ENCODE measurements at regions not wholly inside any gene's neighbourhood (a gene's known extent, or its start where the extent isn't known, plus 50 kb on each side); places are given as distances from the start of the nearest gene placed in this dataset.

DNA sequence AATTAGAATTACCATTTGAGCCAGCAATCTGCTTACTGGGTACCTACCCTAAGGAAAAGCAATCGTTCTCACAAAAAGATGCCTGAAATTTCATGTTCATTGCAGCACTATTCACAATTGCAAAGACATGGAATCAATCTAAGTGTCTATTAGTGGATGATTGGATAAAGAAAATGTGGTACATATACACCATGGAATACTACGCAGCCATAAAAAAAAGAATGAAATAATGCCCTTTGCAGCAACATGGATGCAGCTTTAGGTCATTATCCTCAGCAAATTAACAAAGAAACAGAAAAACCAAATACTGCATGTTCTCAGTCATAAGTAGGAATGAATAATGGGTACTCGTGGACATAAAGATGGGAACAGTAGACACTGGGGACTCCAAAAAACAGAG, 89.8 kb upstream of the MAP1LC3B2 start:
- no peak for ATAC-seq (ENCODE audit: low FRiP score)
- Histone ChIP-seq H3K36me3 (ENCODE audit: control insufficient read depth in 1 of 2, insufficient read depth in 2 of 2, low read length in 1 of 2) (no peaks in the 10 kb centered on the region), H3K4me1 (ENCODE audit: control insufficient read depth in 1 of 2, insufficient read depth in 2 of 2, low read length in 2 of 2) (no peaks in the 10 kb centered on the region), H3K9me3 (ENCODE audit: control insufficient read depth, low read length) (no peaks in the 10 kb centered on the region), H3K4me3 (ENCODE audit: low read length in 2 of 2) (no peak overlapping the region), H3K27me3 (ENCODE audit: control insufficient read depth in 1 of 2, insufficient read depth in 2 of 2, low read length in 1 of 2) (no peaks in the 10 kb centered on the region), H3K27ac (ENCODE audit: low read depth in 1 of 2, low read length in 2 of 2) (no peak overlapping the region)
- 80 to 96% methylated on average over 3 of the region's 3 CpGs for WGBS, 2 donors
- intact Hi-C loops (cut with DNase I) = no loop called here
- no peak for DNase-seq

- intact Hi-C loops (cut with DNase I) = no loop called here
- 26 to 43% methylated on average over 5 of the region's 5 CpGs for WGBS, 2 donors
- H3K27me3 ChIP-seq (ENCODE audit: control insufficient read depth in 1 of 2, insufficient read depth in 2 of 2, low read length in 1 of 2) = no peaks in the 10 kb centered on the region
- H3K4me3 ChIP-seq (ENCODE audit: low read length in 2 of 2) = no peak overlapping the region
- H3K9me3 ChIP-seq (ENCODE audit: control insufficient read depth, low read length) = peaks cover 2% of the 10 kb centered on the region
- ATAC-seq (ENCODE audit: low FRiP score) = no peak
- no peaks in the 10 kb centered on the region for H3K36me3 ChIP-seq (ENCODE audit: control insufficient read depth in 1 of 2, insufficient read depth in 2 of 2, low read length in 1 of 2)
- H3K27ac ChIP-seq (ENCODE audit: low read depth in 1 of 2, low read length in 2 of 2) = no peak overlapping the region
- H3K4me1 ChIP-seq (ENCODE audit: control insufficient read depth in 1 of 2, insufficient read depth in 2 of 2, low read length in 2 of 2) = no peaks in the 10 kb centered on the region
- no peak for DNase-seq
Observed at GRCh38 chr12:116471544-116471943, 87.6 kb upstream of the MAP1LC3B2 start.

DNA sequence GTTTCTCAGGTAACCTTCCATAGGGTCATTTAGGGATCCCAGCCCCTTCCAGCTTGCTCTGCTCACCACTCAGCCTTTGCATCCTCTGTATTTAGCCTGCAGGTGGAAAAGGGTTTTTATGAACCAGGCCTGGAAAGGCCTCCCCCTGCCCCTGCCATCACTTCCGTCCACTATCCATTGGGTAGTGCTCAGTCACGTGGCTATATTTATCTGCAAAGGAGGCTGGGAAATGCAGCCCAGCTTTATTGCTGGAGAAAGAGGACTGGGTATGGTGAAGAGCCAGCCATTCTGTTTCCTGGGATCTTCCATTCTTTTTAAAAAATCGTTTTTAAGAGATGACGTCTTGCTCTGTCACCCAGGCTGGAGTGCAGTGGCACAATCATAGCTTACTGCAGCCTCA, 87.0 kb upstream of the MAP1LC3B2 start:
- H3K27me3 ChIP-seq (ENCODE audit: control insufficient read depth in 1 of 2, insufficient read depth in 2 of 2, low read length in 1 of 2) = no peaks in the 10 kb centered on the region
- intact Hi-C loops (cut with DNase I) = no loop called here
- H3K9me3 ChIP-seq (ENCODE audit: control insufficient read depth, low read length) = peaks cover 2% of the 10 kb centered on the region
- ATAC-seq (ENCODE audit: low FRiP score) = no peak
- H3K36me3 ChIP-seq (ENCODE audit: control insufficient read depth in 1 of 2, insufficient read depth in 2 of 2, low read length in 1 of 2) = no peaks in the 10 kb centered on the region
- no peak overlapping the region for H3K27ac ChIP-seq (ENCODE audit: low read depth in 1 of 2, low read length in 2 of 2)
- WGBS, 2 donors = 89% methylated on average over 4 of the region's 4 CpGs
- DNase-seq = no peak
- H3K4me3 ChIP-seq (ENCODE audit: low read length in 2 of 2) = no peak overlapping the region
- no peaks in the 10 kb centered on the region for H3K4me1 ChIP-seq (ENCODE audit: control insufficient read depth in 1 of 2, insufficient read depth in 2 of 2, low read length in 2 of 2)

DNA sequence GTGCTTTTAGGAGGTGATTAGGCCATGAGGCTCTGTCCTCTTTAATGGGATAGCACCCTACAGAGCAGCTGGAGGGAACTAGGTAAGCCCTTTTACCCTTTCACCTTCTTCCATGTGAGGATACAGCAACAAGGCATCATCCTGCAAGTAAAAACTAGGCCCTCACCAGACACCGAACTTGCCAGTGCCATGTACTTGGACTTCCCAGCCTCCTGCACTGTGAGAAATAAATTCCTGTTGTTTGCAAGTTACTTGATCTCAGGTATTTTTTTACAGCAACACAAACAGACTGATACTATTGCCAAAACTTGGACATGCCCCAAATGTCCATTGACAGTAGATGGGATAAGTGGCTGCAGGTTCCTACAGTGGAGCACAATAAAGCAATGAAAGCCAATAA, 85.8 kb upstream of the MAP1LC3B2 start:
- peaks cover 2% of the 10 kb centered on the region for H3K9me3 ChIP-seq (ENCODE audit: control insufficient read depth, low read length)
- H3K36me3 ChIP-seq (ENCODE audit: control insufficient read depth in 1 of 2, insufficient read depth in 2 of 2, low read length in 1 of 2) = no peaks in the 10 kb centered on the region
- ATAC-seq (ENCODE audit: low FRiP score) (no peak), DNase-seq (no peak)
- no peak overlapping the region for H3K4me3 ChIP-seq (ENCODE audit: low read length in 2 of 2)
- no peak overlapping the region for H3K27ac ChIP-seq (ENCODE audit: low read depth in 1 of 2, low read length in 2 of 2)
- H3K27me3 ChIP-seq (ENCODE audit: control insufficient read depth in 1 of 2, insufficient read depth in 2 of 2, low read length in 1 of 2) = no peaks in the 10 kb centered on the region
- intact Hi-C loops (cut with DNase I) = no loop called here
- H3K4me1 ChIP-seq (ENCODE audit: control insufficient read depth in 1 of 2, insufficient read depth in 2 of 2, low read length in 2 of 2) = no peaks in the 10 kb centered on the region
- WGBS, 2 donors = 99 to 100% methylated on average over 1 of the region's 1 CpG

- ATAC-seq (ENCODE audit: low FRiP score) (no peak), DNase-seq (no peak)
- Histone ChIP-seq H3K4me3 (ENCODE audit: low read length in 2 of 2) (no peak overlapping the region), H3K27me3 (ENCODE audit: control insufficient read depth in 1 of 2, insufficient read depth in 2 of 2, low read length in 1 of 2) (no peaks in the 10 kb centered on the region), H3K9me3 (ENCODE audit: control insufficient read depth, low read length) (peaks cover 2% of the 10 kb centered on the region), H3K36me3 (ENCODE audit: control insufficient read depth in 1 of 2, insufficient read depth in 2 of 2, low read length in 1 of 2) (no peaks in the 10 kb centered on the region), H3K4me1 (ENCODE audit: control insufficient read depth in 1 of 2, insufficient read depth in 2 of 2, low read length in 2 of 2) (no peaks in the 10 kb centered on the region), H3K27ac (ENCODE audit: low read depth in 1 of 2, low read length in 2 of 2) (no peak overlapping the region)
- 54 to 56% methylated on average over 1 of the region's 1 CpG for WGBS, 2 donors
- intact Hi-C loops (cut with DNase I) = no loop called here
Observed at GRCh38 chr12:116474331-116474730, 84.8 kb upstream of the MAP1LC3B2 start.

DNA sequence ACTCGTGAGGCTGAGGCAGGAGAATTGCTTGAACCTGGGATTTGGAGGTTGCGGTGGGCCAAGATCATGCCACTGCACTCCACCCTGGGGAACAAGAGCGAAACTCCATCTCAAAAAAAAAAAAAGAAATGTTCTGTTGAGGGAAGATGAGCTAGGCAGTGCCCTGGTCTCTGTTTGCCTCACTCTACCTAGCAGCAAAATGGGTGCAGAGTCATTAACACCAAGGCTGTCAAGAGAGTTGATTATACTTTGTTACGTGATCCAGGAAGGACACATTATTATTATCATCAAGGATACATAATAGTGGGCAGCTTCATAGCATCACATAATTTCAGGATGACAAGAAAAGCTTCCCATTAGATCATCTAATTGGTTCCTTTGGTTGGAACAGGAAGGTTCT, 84.3 kb upstream of the MAP1LC3B2 start:
- no peak overlapping the region for H3K27ac ChIP-seq (ENCODE audit: low read depth in 1 of 2, low read length in 2 of 2)
- H3K27me3 ChIP-seq (ENCODE audit: control insufficient read depth in 1 of 2, insufficient read depth in 2 of 2, low read length in 1 of 2) = no peaks in the 10 kb centered on the region
- intact Hi-C loops (cut with DNase I) = no loop called here
- WGBS, 2 donors = 94 to 98% methylated on average over 4 of the region's 4 CpGs
- DNase-seq (no peak), ATAC-seq (ENCODE audit: low FRiP score) (no peak)
- no peak overlapping the region for H3K4me3 ChIP-seq (ENCODE audit: low read length in 2 of 2)
- no peaks in the 10 kb centered on the region for H3K4me1 ChIP-seq (ENCODE audit: control insufficient read depth in 1 of 2, insufficient read depth in 2 of 2, low read length in 2 of 2)
- H3K9me3 ChIP-seq (ENCODE audit: control insufficient read depth, low read length) = peaks cover 2% of the 10 kb centered on the region
- no peaks in the 10 kb centered on the region for H3K36me3 ChIP-seq (ENCODE audit: control insufficient read depth in 1 of 2, insufficient read depth in 2 of 2, low read length in 1 of 2)

- intact Hi-C loops (cut with DNase I) = no loop called here
- Histone ChIP-seq H3K27me3 (ENCODE audit: control insufficient read depth in 1 of 2, insufficient read depth in 2 of 2, low read length in 1 of 2) (no peaks in the 10 kb centered on the region), H3K4me1 (ENCODE audit: control insufficient read depth in 1 of 2, insufficient read depth in 2 of 2, low read length in 2 of 2) (no peaks in the 10 kb centered on the region), H3K27ac (ENCODE audit: low read depth in 1 of 2, low read length in 2 of 2) (no peak overlapping the region), H3K36me3 (ENCODE audit: control insufficient read depth in 1 of 2, insufficient read depth in 2 of 2, low read length in 1 of 2) (no peaks in the 10 kb centered on the region), H3K4me3 (ENCODE audit: low read length in 2 of 2) (no peak overlapping the region), H3K9me3 (ENCODE audit: control insufficient read depth, low read length) (peaks cover 2% of the 10 kb centered on the region)
- DNase-seq (no peak), ATAC-seq (ENCODE audit: low FRiP score) (no peak)
- 94 to 96% methylated on average over 7 of the region's 7 CpGs for WGBS, 2 donors
Observed at GRCh38 chr12:116476227-116476822, 82.9 kb upstream of the MAP1LC3B2 start.

- WGBS, 2 donors = 87 to 88% methylated on average over 6 of the region's 6 CpGs
- Histone ChIP-seq H3K9me3 (ENCODE audit: control insufficient read depth, low read length) (peaks cover 2% of the 10 kb centered on the region), H3K4me1 (ENCODE audit: control insufficient read depth in 1 of 2, insufficient read depth in 2 of 2, low read length in 2 of 2) (no peaks in the 10 kb centered on the region), H3K27ac (ENCODE audit: low read depth in 1 of 2, low read length in 2 of 2) (no peak overlapping the region), H3K36me3 (ENCODE audit: control insufficient read depth in 1 of 2, insufficient read depth in 2 of 2, low read length in 1 of 2) (no peaks in the 10 kb centered on the region), H3K27me3 (ENCODE audit: control insufficient read depth in 1 of 2, insufficient read depth in 2 of 2, low read length in 1 of 2) (no peaks in the 10 kb centered on the region), H3K4me3 (ENCODE audit: low read length in 2 of 2) (no peak overlapping the region)
- intact Hi-C loops (cut with DNase I) = no loop called here
- no peak for DNase-seq
- no peak for ATAC-seq (ENCODE audit: low FRiP score)
Observed at GRCh38 chr12:116478243-116478773, 80.9 kb upstream of the MAP1LC3B2 start.

DNA sequence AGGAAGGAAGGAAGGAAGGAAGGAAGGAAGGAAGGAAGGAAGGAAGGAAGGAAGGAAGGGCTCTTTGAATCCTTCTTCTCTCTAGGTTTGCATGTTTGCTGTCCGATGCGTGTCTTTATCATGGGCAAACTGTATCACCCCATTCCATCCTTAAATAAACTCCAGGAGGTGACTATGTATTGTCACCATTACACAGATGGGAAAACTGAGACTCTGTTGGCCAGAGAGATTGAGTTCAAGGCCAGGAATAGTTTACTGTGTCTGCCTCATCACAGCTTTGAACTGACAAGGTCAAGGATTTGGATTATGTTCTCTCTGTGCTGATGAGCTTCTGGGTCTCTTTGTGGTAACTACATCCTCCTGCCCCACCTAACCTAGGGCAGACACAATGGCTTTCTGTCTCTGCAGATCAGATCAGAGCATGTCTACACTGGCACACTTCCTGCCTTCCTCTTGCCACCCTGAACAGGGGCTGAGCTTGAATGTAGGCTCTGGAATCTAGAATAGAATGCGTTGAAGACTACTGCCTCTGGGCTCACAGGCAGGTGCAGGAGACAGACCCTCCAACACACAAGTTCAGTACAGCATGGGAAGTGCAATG, 78.9 kb upstream of the MAP1LC3B2 start:
- no peak for DNase-seq

More for the DNA sequence above, 78.9 kb upstream of the MAP1LC3B2 start:
- no peaks in the 10 kb centered on the region for H3K36me3 ChIP-seq (ENCODE audit: control insufficient read depth in 1 of 2, insufficient read depth in 2 of 2, low read length in 1 of 2)
- no peak overlapping the region for H3K27ac ChIP-seq (ENCODE audit: low read depth in 1 of 2, low read length in 2 of 2)
- no peaks in the 10 kb centered on the region for H3K4me1 ChIP-seq (ENCODE audit: control insufficient read depth in 1 of 2, insufficient read depth in 2 of 2, low read length in 2 of 2)
- 90 to 96% methylated on average over 3 of the region's 3 CpGs for WGBS, 2 donors
- no peak overlapping the region for H3K4me3 ChIP-seq (ENCODE audit: low read length in 2 of 2)
- no peaks in the 10 kb centered on the region for H3K27me3 ChIP-seq (ENCODE audit: control insufficient read depth in 1 of 2, insufficient read depth in 2 of 2, low read length in 1 of 2)
- no peak for ATAC-seq (ENCODE audit: low FRiP score)
- H3K9me3 ChIP-seq (ENCODE audit: control insufficient read depth, low read length) = peaks cover 2% of the 10 kb centered on the region
- intact Hi-C loops (cut with DNase I) = no loop called here

All from aorta (tissue), 5 donors.